NCI-H1417 (cell line): ENCODE measurements at regions not wholly inside any gene's neighbourhood (a gene's known extent, or its start where the extent isn't known, plus 50 kb on each side); places are given as distances from the start of the nearest gene placed in this dataset.

ENCODE experiments used
- DNase-seq, 3 experiments: peaks; one replicate each; lab custom pipeline; 2025; lab: John Stamatoyannopoulos, UW

- no peak for DNase-seq
Measured at GRCh38 chr15:29455055-29455454, 185.4 kb upstream of the NSMCE3 start.

GRCh38 chr15:29454506-29454905 is 184.9 kb upstream of the NSMCE3 start:
- no peak for DNase-seq

- peak in 2 of 3 experiments; percentile 12 to 48 for DNase-seq
Measured at GRCh38 chr15:29452881-29453731, 183.5 kb upstream of the NSMCE3 start.

- DNase-seq = peak in 1 of 3 experiments; percentile 28
Measured at GRCh38 chr15:29451201-29451781, 181.7 kb upstream of the NSMCE3 start.

GRCh38 chr15:29449136-29449535 is 179.5 kb upstream of the NSMCE3 start:
- no peak for DNase-seq

- DNase-seq = no peak
Measured at GRCh38 chr15:29448320-29448719, 178.7 kb upstream of the NSMCE3 start.

- no peak for DNase-seq
Measured at GRCh38 chr15:29446480-29446879, 176.9 kb upstream of the NSMCE3 start.

GRCh38 chr15:29442532-29442931 is 172.9 kb upstream of the NSMCE3 start:
- DNase-seq = no peak

- no peak for DNase-seq
Measured at GRCh38 chr15:29440541-29440940, 170.9 kb upstream of the NSMCE3 start.

- peak in 1 of 3 experiments; percentile 33 for DNase-seq
Measured at GRCh38 chr15:29438703-29439055, 169.1 kb upstream of the NSMCE3 start.

GRCh38 chr15:29437888-29438702 is 168.5 kb upstream of the NSMCE3 start:
- no peak for DNase-seq

- DNase-seq = no peak
Measured at GRCh38 chr15:29435811-29436210, 166.2 kb upstream of the NSMCE3 start.

GRCh38 chr15:29434280-29434679 is 164.7 kb upstream of the NSMCE3 start:
- peak in 1 of 3 experiments; percentile 12 for DNase-seq

- no peak for DNase-seq
Measured at GRCh38 chr15:29433507-29434248, 164.1 kb upstream of the NSMCE3 start.

GRCh38 chr15:29433050-29433318 is 163.4 kb upstream of the NSMCE3 start:
- DNase-seq = no peak

GRCh38 chr15:29432191-29433049 is 162.8 kb upstream of the NSMCE3 start:
- no peak for DNase-seq

- no peak for DNase-seq
Measured at GRCh38 chr15:29430831-29431230, 161.2 kb upstream of the NSMCE3 start.

GRCh38 chr15:29430124-29430523 is 160.5 kb upstream of the NSMCE3 start:
- DNase-seq = no peak

- DNase-seq = no peak
Measured at GRCh38 chr15:29429584-29429983, 160.0 kb upstream of the NSMCE3 start.

GRCh38 chr15:29428925-29429573 is 159.4 kb upstream of the NSMCE3 start:
- DNase-seq = no peak

GRCh38 chr15:29425864-29426263 is 156.2 kb upstream of the NSMCE3 start:
- DNase-seq = no peak
